GM12878 (cell line): ENCODE measurements at regions not wholly inside any gene's neighbourhood (a gene's known extent, or its start where the extent isn't known, plus 50 kb on each side); places are given as distances from the start of the nearest gene placed in this dataset.

Experiments used
- ATAC-seq: fragments of 200-7000 bp; cut with Tn5 transposase; 3 replicates; pipeline ENCODE4 v1.9.1; 2020; ENCODE audit warnings: mild to moderate bottlenecking, moderate library complexity
- BruUV-seq: library from RNA; stranded (reverse); fragments of 400-500 nt; replicated peaks from 2 replicates; lab custom pipeline; 2021; lab: Mats Ljungman, UMichigan
- CTCF ChIA-PET: fragments of 300-600 bp; sonication (Branson Sonifier 250); formaldehyde crosslinking; extraction: SDS; loops from one replicate; lab custom pipeline; 2021; ENCODE audit warnings: inconsistent platforms; lab: Yijun Ruan, JAX
- POLR2A ChIA-PET: fragments of 350-600 bp; formaldehyde crosslinking; extraction: SDS; loops from one replicate; lab custom pipeline; 2021; ENCODE audit warnings: inconsistent platforms; lab: Charles Lee
- RAD21 ChIA-PET: fragments of 300-600 bp; sonication (Branson Sonifier 250); formaldehyde crosslinking; loops from one replicate; lab custom pipeline; 2023; ENCODE audit warnings: antibody characterized with exemption; ENCODE audit not compliant: unreplicated experiment; lab: Charles Lee
- SMC1A ChIA-PET: fragments of 300-600 bp; sonication (Branson Sonifier 250); formaldehyde crosslinking; loops from one replicate; lab custom pipeline; 2023; ENCODE audit not compliant: unreplicated experiment, uncharacterized antibody; lab: Charles Lee
- DNase-seq: peaks from one replicate; pipeline ENCODE4 v3.0.0-alpha.2; 2011; ENCODE audit warnings: low read depth, low spot score
- FAIRE-seq: peaks from 3 replicates; lab custom pipeline; 2011; peaks lifted over from hg19 to GRCh38; lab: Jason Lieb, UNC
- H2AFZ ChIP-seq: 2 replicates; pipeline ENCODE4 v1.6.0; 2011; ENCODE audit warnings: low read depth, low read length, control low read depth; ENCODE audit not compliant: control insufficient read depth
- H3K27ac ChIP-seq: 2 replicates; pipeline ENCODE4 v1.5.1; 2011; ENCODE audit warnings: control low read depth; ENCODE audit not compliant: control insufficient read depth, insufficient read depth
- H3K27me3 ChIP-seq, 2 experiments: replicated peaks in 1 of 2; 2 replicates each; pipeline versions ENCODE4 v1.6.0 to v1.6.1; 2011; ENCODE audit warnings: low read length in 1 of 2; ENCODE audit not compliant: control insufficient read depth in 2 of 2, insufficient read depth in 2 of 2
- H3K36me3 ChIP-seq, 2 experiments: 2 replicates each; pipeline ENCODE4 v1.5.1; 2011; ENCODE audit warnings: low read length in 1 of 2; ENCODE audit not compliant: control insufficient read depth in 2 of 2, insufficient read depth in 2 of 2
- H3K4me1 ChIP-seq: 2 replicates; pipeline ENCODE4 v1.6.1; 2011; ENCODE audit warnings: mild to moderate bottlenecking, low read length, moderate library complexity, mixed read lengths; ENCODE audit not compliant: control insufficient read depth, insufficient read depth
- H3K4me2 ChIP-seq: 2 replicates; pipeline ENCODE4 v1.6.0; 2011; ENCODE audit warnings: control low read depth; ENCODE audit not compliant: control insufficient read depth, insufficient read depth
- H3K4me3 ChIP-seq: fragments of 200-600 bp; sonication (generic); 2 replicates; pipeline ENCODE4 v1.5.1; 2016
- H3K79me2 ChIP-seq: 2 replicates; pipeline ENCODE4 v1.6.0; 2011; ENCODE audit warnings: low read length; ENCODE audit not compliant: control insufficient read depth, insufficient read depth
- H3K9ac ChIP-seq: 2 replicates; pipeline ENCODE4 v1.8.0; 2011; ENCODE audit warnings: low read length, control low read depth, mixed read lengths; ENCODE audit not compliant: control insufficient read depth, insufficient read depth
- H3K9me3 ChIP-seq: replicated peaks from 3 replicates; pipeline ENCODE4 v1.5.1; 2011; ENCODE audit warnings: mild to moderate bottlenecking, low read length; ENCODE audit not compliant: control insufficient read depth, insufficient read depth
- H4K20me1 ChIP-seq: 2 replicates; pipeline ENCODE4 v1.6.0; 2011; ENCODE audit not compliant: control insufficient read depth, insufficient read depth
- JUND ChIP-seq: IDR thresholded peaks from 2 replicates; pipeline ENCODE4 v1.6.1; 2012; ENCODE audit warnings: low read depth, mild to moderate bottlenecking, low read length, improper control_type of control experiment, moderate library complexity
- LARP7 ChIP-seq: fragments of 450-650 bp; IDR thresholded peaks from 2 replicates; pipeline ENCODE4 v1.6.1; 2017; ENCODE audit warnings: mild to moderate bottlenecking
- MTA3 ChIP-seq: IDR thresholded peaks from 2 replicates; pipeline ENCODE4 v1.6.1; 2012; ENCODE audit warnings: low read length, inconsistent platforms, borderline replicate concordance
- NFXL1 ChIP-seq: fragments of 450-650 bp; IDR thresholded peaks from 2 replicates; pipeline ENCODE4 v1.6.1; 2017; ENCODE audit warnings: antibody characterized with exemption, mild to moderate bottlenecking, borderline replicate concordance
- PAX5 ChIP-seq: IDR thresholded peaks from 2 replicates; pipeline ENCODE4 v1.6.1; 2011; ENCODE audit warnings: low read depth, low read length, borderline replicate concordance
- RB1 ChIP-seq: fragments of 450-650 bp; formaldehyde crosslinking; IDR thresholded peaks from 2 replicates; pipeline ENCODE4 v1.6.1; 2017; ENCODE audit warnings: mild to moderate bottlenecking, borderline replicate concordance
- SPI1 ChIP-seq: IDR thresholded peaks from 2 replicates; pipeline ENCODE4 v1.6.1; 2011; ENCODE audit warnings: low read depth, mild to moderate bottlenecking, low read length, moderate library complexity, borderline replicate concordance; ENCODE audit not compliant: insufficient read depth
- SREBF1 ChIP-seq: IDR thresholded peaks from 2 replicates; pipeline ENCODE4 v1.6.1; 2012; ENCODE audit warnings: mild to moderate bottlenecking, low read length
- ZBTB4 ChIP-seq: fragments of 450-650 bp; formaldehyde crosslinking; IDR thresholded peaks from 2 replicates; pipeline ENCODE4 v1.4.0; 2022; ENCODE audit warnings: mild to moderate bottlenecking, moderate library complexity
- ZSCAN29 ChIP-seq: fragments of 450-650 bp; IDR thresholded peaks from 2 replicates; pipeline ENCODE4 v1.6.1; 2017; ENCODE audit warnings: mild to moderate bottlenecking, moderate library complexity
- WGBS: methylation state at CpG from one replicate; pipeline ENCODE4 v1.1.6; 2016; ENCODE audit warnings: low lambda C conversion rate; ENCODE audit not compliant: insufficient replicate concordance, insufficient coverage; ENCODE audit errors: missing lambda C conversion rate; 5-methylcytosine and 5-hydroxymethylcytosine counted together
- in situ Hi-C: fragments of 300-500 bp; cut with MboI; formaldehyde crosslinking; loops from 9 replicates; pipeline ENCODE4 v1.14.3; 2018; ENCODE audit warnings: mixed read lengths
- intact Hi-C: fragments of 100-400 bp; cut with micrococcal nuclease; formaldehyde crosslinking; loops from one replicate; pipeline ENCODE4 v1.14.2; 2022; ENCODE audit not compliant: unreplicated experiment

- TF ChIP-seq ZBTB4 (CRISPR knock-in tag) (no peak), SREBF1 (no peak), MTA3 (no peak)
These were observed 406.1 kb downstream of the MAFB start (continued) for GRCh38 chr20:40282941-40283340.

DNA sequence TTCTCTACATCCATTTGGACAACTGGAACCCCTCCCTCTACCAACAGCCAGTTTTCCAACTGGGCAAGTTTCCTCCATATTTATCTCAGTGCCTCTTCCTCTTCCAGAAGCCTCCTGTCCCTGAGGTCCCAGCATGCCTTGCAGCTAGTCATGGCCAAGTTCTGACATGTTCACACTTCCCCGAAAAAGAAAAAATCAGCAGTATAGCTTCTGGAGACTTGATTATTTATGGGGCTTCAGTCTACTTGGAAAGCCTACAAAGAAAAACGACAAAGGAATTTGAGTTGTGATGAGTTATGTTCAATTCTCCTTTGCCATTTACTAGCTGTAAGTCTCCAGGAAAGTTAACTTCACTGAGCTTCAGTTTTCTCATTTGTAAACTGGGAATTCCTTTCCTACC lies 406.5 kb downstream of the MAFB start:
- FAIRE-seq = no peak
- POLR2A ChIA-PET = no interaction called here
- intact Hi-C loops (no loop called here), in situ Hi-C loops (no loop called here)
- Histone ChIP-seq H3K9me3 (no peaks in the 10 kb centered on the region), H3K4me3 (no peak overlapping the region), H3K27me3 (no peaks in the 10 kb centered on the region; a peak in 2 of 4 replicates), H3K79me2 (no peaks in the 10 kb centered on the region), H4K20me1 (no peaks in the 10 kb centered on the region), H3K36me3 (no peaks in the 10 kb centered on the region), H3K9ac (no peak overlapping the region), H3K4me1 (no peaks in the 10 kb centered on the region), H3K4me2 (no peak overlapping the region), H2AFZ (no peak overlapping the region), H3K27ac (no peak overlapping the region)
- DNase-seq = no peak
- ATAC-seq = no peak
- BruUV-seq = no TSS peak
- 3% methylated on average over 2 of the region's 2 CpGs for WGBS
- CTCF ChIA-PET = no interaction called here
- RAD21 ChIA-PET = no interaction called here
- SMC1A ChIA-PET = no interaction called here
- TF ChIP-seq NFXL1 (no peak), LARP7 (no peak), JUND (no peak), ZSCAN29 (no peak), PAX5 (no peak), SPI1 (no peak), RB1 (no peak)
